ENCODE measurements at regions not wholly inside any gene's neighbourhood (a gene's known extent, or its start where the extent isn't known, plus 50 kb on each side); places are given as distances from the start of the nearest gene placed in this dataset.

- DNase-seq (ENCODE audit: low read depth): no peak
Measured at GRCh38 chr7:13282377-13282980, 595.0 kb downstream of the ARL4A start.

- no peak for DNase-seq (ENCODE audit: low read depth)
Measured at GRCh38 chr7:13286916-13287315, 599.5 kb downstream of the ARL4A start.

- DNase-seq (ENCODE audit: low read depth): no peak
Measured at GRCh38 chr7:13288516-13288915, 601.1 kb downstream of the ARL4A start.

GRCh38 chr7:13290975-13291374 lies 603.5 kb downstream of the ARL4A start:
- no peak for DNase-seq (ENCODE audit: low read depth)

GRCh38 chr7:13293264-13294002 lies 606.0 kb downstream of the ARL4A start:
- DNase-seq (ENCODE audit: low read depth): no peak

GRCh38 chr7:13307040-13307439 lies 619.6 kb downstream of the ARL4A start:
- DNase-seq (ENCODE audit: low read depth): no peak

GRCh38 chr7:13308423-13308822 lies 621.0 kb downstream of the ARL4A start:
- DNase-seq (ENCODE audit: low read depth): no peak

GRCh38 chr7:13309535-13309934 lies 622.1 kb downstream of the ARL4A start:
- no peak for DNase-seq (ENCODE audit: low read depth)

GRCh38 chr7:13312307-13312706 lies 624.9 kb downstream of the ARL4A start:
- no peak for DNase-seq (ENCODE audit: low read depth)

GRCh38 chr7:13320333-13320732 lies 632.9 kb downstream of the ARL4A start:
- DNase-seq (ENCODE audit: low read depth): no peak

GRCh38 chr7:13321316-13321715 lies 633.9 kb downstream of the ARL4A start:
- DNase-seq (ENCODE audit: low read depth): no peak

- DNase-seq (ENCODE audit: low read depth): no peak
Measured at GRCh38 chr7:13322126-13322525, 634.7 kb downstream of the ARL4A start.

- DNase-seq (ENCODE audit: low read depth): no peak
Measured at GRCh38 chr7:13327669-13328068, 640.2 kb downstream of the ARL4A start.

- no peak for DNase-seq (ENCODE audit: low read depth)
Measured at GRCh38 chr7:13333371-13333770, 645.9 kb downstream of the ARL4A start.

- DNase-seq (ENCODE audit: low read depth): peak; percentile 1
Measured at GRCh38 chr7:13336227-13336626, 648.8 kb downstream of the ARL4A start.

GRCh38 chr7:13352677-13353076 lies 636.8 kb downstream of the ETV1 start:
- DNase-seq (ENCODE audit: low read depth): no peak

GRCh38 chr7:13359656-13360055 lies 629.8 kb downstream of the ETV1 start:
- DNase-seq (ENCODE audit: low read depth): no peak

- no peak for DNase-seq (ENCODE audit: low read depth)
Measured at GRCh38 chr7:13386741-13387140, 602.7 kb downstream of the ETV1 start.

- no peak for DNase-seq (ENCODE audit: low read depth)
Measured at GRCh38 chr7:13407911-13408310, 581.6 kb downstream of the ETV1 start.

GRCh38 chr7:13411151-13411550 lies 578.3 kb downstream of the ETV1 start:
- no peak for DNase-seq (ENCODE audit: low read depth)

- no peak for DNase-seq (ENCODE audit: low read depth)
Measured at GRCh38 chr7:13411636-13412035, 577.8 kb downstream of the ETV1 start.

- DNase-seq (ENCODE audit: low read depth): no peak
Measured at GRCh38 chr7:13414181-13414580, 575.3 kb downstream of the ETV1 start.

GRCh38 chr7:13414661-13415107 lies 574.8 kb downstream of the ETV1 start:
- DNase-seq (ENCODE audit: low read depth): peak; percentile 37
